HEK293 (cell line): ENCODE measurements at regions not wholly inside any gene's neighbourhood (a gene's known extent, or its start where the extent isn't known, plus 50 kb on each side); places are given as distances from the start of the nearest gene placed in this dataset.

Experiments
- CTCF ChIP-seq: fragments of 450-650 bp; formaldehyde crosslinking; IDR thresholded peaks from 2 replicates; pipeline ENCODE4 v1.5.1; 2016; ENCODE audit warnings: missing biosample characterization, missing genetic modification characterization
- MYNN ChIP-seq: fragments of 450-650 bp; formaldehyde crosslinking; IDR thresholded peaks from 2 replicates; pipeline ENCODE4 v1.5.1; 2016; ENCODE audit warnings: missing biosample characterization, missing genetic modification characterization, borderline replicate concordance
- PRDM10 ChIP-seq: fragments of 450-650 bp; formaldehyde crosslinking; IDR thresholded peaks from 2 replicates; pipeline ENCODE4 v1.5.1; 2016; ENCODE audit warnings: missing biosample characterization, missing genetic modification characterization
- ZNF133 ChIP-seq: fragments of 450-650 bp; formaldehyde crosslinking; IDR thresholded peaks from 2 replicates; pipeline ENCODE4 v1.5.1; 2016; ENCODE audit warnings: missing biosample characterization, missing genetic modification characterization
- ZNF23 ChIP-seq: fragments of 450-650 bp; formaldehyde crosslinking; IDR thresholded peaks from 2 replicates; pipeline ENCODE4 v1.5.1; 2016; ENCODE audit warnings: missing biosample characterization, missing genetic modification characterization, borderline replicate concordance
- ZNF707 ChIP-seq: fragments of 450-650 bp; formaldehyde crosslinking; IDR thresholded peaks from 2 replicates; pipeline ENCODE4 v1.5.1; 2016; ENCODE audit warnings: missing biosample characterization, missing genetic modification characterization

GRCh38 chr3:15876669-15877068, 78.9 kb upstream of the ANKRD28 start:
- TF ChIP-seq ZNF707 (tag by site-specific recombination), result no peak
- no peak for TF ChIP-seq ZNF23 (tag by site-specific recombination)
- TF ChIP-seq CTCF (tag by site-specific recombination), result no peak
- TF ChIP-seq MYNN (tag by site-specific recombination), result no peak
- no peak for TF ChIP-seq ZNF133 (tag by site-specific recombination)
- no peak for TF ChIP-seq PRDM10 (tag by site-specific recombination)
